Thymus (tissue), 11 donors: ENCODE measurements at regions not wholly inside any gene's neighbourhood (a gene's known extent, or its start where the extent isn't known, plus 50 kb on each side); places are given as distances from the start of the nearest gene placed in this dataset.

Source experiments
- DNase-seq, 9 donors: peaks; one replicate each; pipeline ENCODE4 v3.0.0-alpha.2; 2013; ENCODE audit warnings: low spot score in 9 of 9, low read depth in 6 of 9, missing footprints in 1 of 9
- H3K27ac ChIP-seq, 2 donors: one replicate each; pipeline ENCODE4 v1.5.1; 2013; ENCODE audit warnings: control low read depth in 1 of 2, low read depth in 1 of 2, low read length in 1 of 2, mild to moderate bottlenecking in 1 of 2, moderate library complexity in 1 of 2
- H3K27me3 ChIP-seq, 2 donors: one replicate each; pipeline ENCODE4 v1.5.1; 2013; ENCODE audit warnings: low read length in 1 of 2; ENCODE audit not compliant: control insufficient read depth in 2 of 2, insufficient read depth in 1 of 2
- H3K36me3 ChIP-seq, 2 donors: one replicate each; pipeline ENCODE4 v1.5.1; 2013; ENCODE audit warnings: low read length in 1 of 2, mild to moderate bottlenecking in 1 of 2, moderate library complexity in 1 of 2; ENCODE audit not compliant: control insufficient read depth in 2 of 2, insufficient read depth in 2 of 2
- H3K4me1 ChIP-seq, 2 donors: one replicate each; pipeline ENCODE4 v1.5.1; 2013; ENCODE audit warnings: low read length in 2 of 2; ENCODE audit not compliant: control insufficient read depth in 2 of 2, insufficient read depth in 2 of 2
- H3K4me3 ChIP-seq, 2 donors: one replicate each; pipeline ENCODE4 v1.5.1; 2013; ENCODE audit warnings: low read length in 2 of 2, control low read depth in 1 of 2, mild to moderate bottlenecking in 1 of 2
- H3K9me3 ChIP-seq, 2 donors: one replicate each; pipeline ENCODE4 v1.5.1; 2013; ENCODE audit warnings: low read length in 1 of 2, mild to moderate bottlenecking in 1 of 2; ENCODE audit not compliant: control insufficient read depth in 2 of 2, insufficient read depth in 1 of 2
- WGBS: extraction: QIAGEN DNeasy Blood & Tissue Kit; methylation state at CpG from one replicate; pipeline ENCODE4 v1.1.7; 2013; 5-methylcytosine and 5-hydroxymethylcytosine counted together
- donor health status: healthy.

GRCh38 chr4:26139310-26139924 is 181.4 kb upstream of the RBPJ start:
- 96% methylated on average over 4 of the region's 4 CpGs for WGBS
- no peaks in the 10 kb centered on the region for H3K36me3 ChIP-seq
- H3K27ac ChIP-seq, result no peak overlapping the region
- no peaks in the 10 kb centered on the region for H3K9me3 ChIP-seq
- no peaks in the 10 kb centered on the region for H3K27me3 ChIP-seq
- peak in 1 of 9 donors; percentile 7 for DNase-seq
- peaks cover 0 to 10% of the 10 kb centered on the region in 2 donors for H3K4me1 ChIP-seq
- no peak overlapping the region for H3K4me3 ChIP-seq

- H3K4me3 ChIP-seq, result no peak overlapping the region
- H3K4me1 ChIP-seq, result peaks cover 0 to 10% of the 10 kb centered on the region in 2 donors
- no peaks in the 10 kb centered on the region for H3K36me3 ChIP-seq
- DNase-seq, result no peak
- H3K27ac ChIP-seq, result no peak overlapping the region
- WGBS, result 94% methylated on average over 8 of the region's 8 CpGs
- no peaks in the 10 kb centered on the region for H3K27me3 ChIP-seq
- H3K9me3 ChIP-seq, result no peaks in the 10 kb centered on the region
Measured at GRCh38 chr4:26140150-26140898, 180.5 kb upstream of the RBPJ start.

- Histone ChIP-seq H3K27ac (no peak overlapping the region), H3K9me3 (no peaks in the 10 kb centered on the region), H3K27me3 (no peaks in the 10 kb centered on the region), H3K36me3 (no peaks in the 10 kb centered on the region), H3K4me1 (peaks cover 0 to 10% of the 10 kb centered on the region in 2 donors), H3K4me3 (no peak overlapping the region)
- WGBS, result 93% methylated on average over 8 of the region's 8 CpGs
- DNase-seq, result no peak
Measured at GRCh38 chr4:26141051-26141721, 179.6 kb upstream of the RBPJ start.

GRCh38 chr4:26141911-26142638 is 178.7 kb upstream of the RBPJ start:
- DNase-seq, result peak in 2 of 9 donors; percentile 5 to 33
- Histone ChIP-seq H3K4me3 (no peak overlapping the region), H3K9me3 (no peaks in the 10 kb centered on the region), H3K36me3 (no peaks in the 10 kb centered on the region), H3K4me1 (peaks cover 0 to 10% of the 10 kb centered on the region in 2 donors), H3K27me3 (no peaks in the 10 kb centered on the region), H3K27ac (peak overlapping the region; percentile 32 to 46)
- whole genome bisulfite sequencing, result 57% methylated on average over 8 of the region's 8 CpGs

GRCh38 chr4:26144526-26145155 is 176.2 kb upstream of the RBPJ start:
- 84% methylated on average over 2 of the region's 2 CpGs for WGBS
- Histone ChIP-seq H3K9me3 (no peaks in the 10 kb centered on the region), H3K27me3 (no peaks in the 10 kb centered on the region), H3K27ac (peak overlapping the region in 1 of 2 donors; percentile 24), H3K36me3 (no peaks in the 10 kb centered on the region), H3K4me3 (no peak overlapping the region), H3K4me1 (peaks cover 0 to 10% of the 10 kb centered on the region in 2 donors)
- no peak for DNase-seq

DNA sequence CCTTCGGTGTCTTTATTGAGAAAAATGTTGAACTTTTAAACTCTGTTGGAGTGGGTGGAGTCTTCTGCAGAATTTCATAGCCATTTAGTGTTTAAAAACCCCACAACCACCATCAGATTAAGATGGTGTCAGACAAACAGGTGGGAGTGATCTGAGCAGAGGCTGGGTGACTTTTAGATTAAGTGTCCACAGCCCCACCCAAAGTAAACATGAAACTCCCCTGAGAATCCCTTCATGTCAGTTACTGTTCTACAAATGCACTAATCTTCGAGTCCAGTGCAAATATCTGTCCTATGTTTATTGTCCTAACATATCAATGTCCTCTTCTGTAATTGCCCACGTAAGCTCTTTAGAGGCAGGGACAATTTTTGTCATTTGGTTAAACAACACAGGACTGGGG is 175.6 kb upstream of the RBPJ start:
- WGBS, result 92% methylated on average over 3 of the region's 3 CpGs
- no peak overlapping the region for H3K27ac ChIP-seq

GRCh38 chr4:26148927-26149326 is 171.9 kb upstream of the RBPJ start:
- no peak for DNase-seq
- Histone ChIP-seq H3K9me3 (no peaks in the 10 kb centered on the region), H3K4me3 (no peak overlapping the region), H3K27ac (no peak overlapping the region), H3K27me3 (no peaks in the 10 kb centered on the region), H3K4me1 (no peaks in the 10 kb centered on the region), H3K36me3 (no peaks in the 10 kb centered on the region)

More for the DNA sequence above, 175.6 kb upstream of the RBPJ start:
- Histone ChIP-seq H3K9me3 (no peaks in the 10 kb centered on the region), H3K4me3 (no peak overlapping the region), H3K36me3 (no peaks in the 10 kb centered on the region), H3K4me1 (peaks cover 0 to 10% of the 10 kb centered on the region in 2 donors), H3K27me3 (no peaks in the 10 kb centered on the region)
- no peak for DNase-seq

GRCh38 chr4:26150948-26151347 is 169.9 kb upstream of the RBPJ start:
- H3K9me3 ChIP-seq, result no peaks in the 10 kb centered on the region
- no peaks in the 10 kb centered on the region for H3K4me1 ChIP-seq
- H3K36me3 ChIP-seq, result no peaks in the 10 kb centered on the region
- no peak overlapping the region for H3K27ac ChIP-seq
- DNase-seq, result no peak
- no peak overlapping the region for H3K4me3 ChIP-seq
- no peaks in the 10 kb centered on the region for H3K27me3 ChIP-seq
- 88% methylated on average over 5 of the region's 5 CpGs for WGBS
